ENCODE measurements at regions not wholly inside any gene's neighbourhood (a gene's known extent, or its start where the extent isn't known, plus 50 kb on each side); places are given as distances from the start of the nearest gene placed in this dataset.

DNA sequence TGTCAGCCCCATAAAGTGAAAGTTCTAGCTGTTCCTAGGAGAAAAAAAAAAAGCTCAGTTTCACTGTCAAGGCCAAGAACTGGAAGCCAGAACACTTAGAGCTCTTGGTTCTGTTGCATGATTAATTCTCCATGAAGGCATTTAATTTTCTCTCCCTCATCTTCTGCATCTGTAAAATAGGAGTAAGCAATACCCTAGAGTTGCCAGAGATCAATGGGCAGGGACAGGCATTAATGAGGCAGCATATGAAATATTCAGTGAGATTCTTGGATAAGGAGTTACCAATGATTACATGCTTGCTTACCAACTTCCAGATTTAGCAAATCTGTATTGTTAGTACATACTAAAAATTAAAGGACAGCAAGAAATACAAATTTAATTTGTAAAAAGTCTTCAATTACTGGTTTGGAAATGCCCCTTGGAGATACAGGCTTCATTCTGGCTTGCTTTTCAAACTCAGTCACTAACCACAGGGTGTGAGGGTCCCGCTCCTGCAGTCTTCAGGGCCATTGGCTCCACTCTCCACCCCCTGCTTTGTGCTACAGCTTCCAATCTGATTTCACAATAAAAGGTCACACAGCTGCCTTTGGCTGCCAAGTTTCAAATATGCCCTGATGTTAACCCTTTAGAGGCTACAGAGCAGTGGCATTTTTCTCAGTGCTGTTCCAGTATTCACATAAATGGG, 624.6 kb downstream of the BNC2 start:
- no peak for DNase-seq (ENCODE audit: low spot score)

DNA sequence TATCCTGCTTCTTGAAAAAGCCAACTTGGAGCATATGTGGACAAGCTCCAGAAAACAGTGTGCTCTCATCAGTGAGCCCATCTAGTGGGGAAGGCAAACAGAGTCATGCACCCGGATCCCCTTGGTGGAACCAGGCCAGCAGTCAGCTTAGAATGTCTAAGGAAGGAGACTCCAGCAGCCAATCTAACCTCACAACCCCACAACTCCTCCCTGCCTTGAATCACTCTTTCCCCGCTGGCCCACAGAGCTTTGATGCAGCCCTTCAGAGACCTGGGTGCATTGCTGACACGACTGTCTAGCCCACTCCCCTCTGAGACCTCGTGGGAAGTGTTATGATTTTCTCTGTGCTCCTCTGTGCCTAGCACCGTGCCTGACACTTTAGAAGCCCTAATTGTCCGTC, 623.7 kb downstream of the BNC2 start:
- DNase-seq (ENCODE audit: low spot score): no peak

DNA sequence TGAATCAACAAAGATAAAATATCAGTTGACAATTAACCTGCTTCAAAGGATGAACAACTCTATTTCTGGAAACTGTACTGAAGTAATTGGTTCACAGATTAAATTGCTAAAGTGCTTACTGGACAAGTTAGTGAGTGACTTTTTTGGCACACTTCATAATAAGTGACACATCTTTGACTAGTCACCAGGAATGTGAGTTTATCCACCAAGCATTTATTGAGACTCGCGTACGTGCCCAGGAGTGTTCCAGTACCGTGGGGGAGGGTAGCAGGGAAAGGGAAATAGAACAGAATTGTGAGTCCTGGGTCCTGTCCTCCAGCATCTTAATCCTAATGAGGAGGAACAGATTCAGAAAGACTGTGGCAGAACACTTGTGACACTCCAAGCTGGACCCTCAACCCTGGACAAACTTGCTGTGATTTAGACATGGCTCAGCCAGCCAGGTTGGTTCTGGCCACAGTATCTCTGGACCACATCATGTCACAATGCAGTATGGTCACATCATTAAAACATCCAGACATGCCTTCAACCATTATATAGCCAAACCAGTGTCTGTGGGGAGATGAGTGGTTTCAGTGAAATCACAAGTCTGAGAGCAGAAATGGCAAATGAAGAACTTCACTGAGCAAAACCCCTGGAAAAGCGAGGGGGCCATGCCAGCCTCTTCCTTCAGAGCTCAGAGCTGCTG, 623.1 kb downstream of the BNC2 start:
- DNase-seq (ENCODE audit: low spot score): no peak

DNA sequence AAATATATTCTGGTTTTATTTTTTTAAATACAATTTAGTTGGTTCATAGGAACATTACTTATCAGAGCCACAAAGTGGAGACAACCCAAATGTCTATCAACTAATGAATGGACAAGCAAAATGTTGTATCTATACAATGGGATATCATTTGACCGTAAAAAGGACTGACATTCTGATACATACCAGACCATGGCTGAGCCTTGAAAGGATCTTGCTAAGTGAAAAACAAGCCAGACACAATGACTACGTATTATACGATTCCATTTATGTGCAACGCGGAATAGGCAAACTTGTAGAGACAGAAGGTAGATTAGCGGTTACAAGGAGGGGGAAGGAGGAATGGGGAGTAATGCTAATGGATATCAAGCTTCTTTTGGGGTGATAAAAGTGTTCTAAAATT, 621.6 kb downstream of the BNC2 start:
- DNase-seq (ENCODE audit: low spot score): no peak

DNA sequence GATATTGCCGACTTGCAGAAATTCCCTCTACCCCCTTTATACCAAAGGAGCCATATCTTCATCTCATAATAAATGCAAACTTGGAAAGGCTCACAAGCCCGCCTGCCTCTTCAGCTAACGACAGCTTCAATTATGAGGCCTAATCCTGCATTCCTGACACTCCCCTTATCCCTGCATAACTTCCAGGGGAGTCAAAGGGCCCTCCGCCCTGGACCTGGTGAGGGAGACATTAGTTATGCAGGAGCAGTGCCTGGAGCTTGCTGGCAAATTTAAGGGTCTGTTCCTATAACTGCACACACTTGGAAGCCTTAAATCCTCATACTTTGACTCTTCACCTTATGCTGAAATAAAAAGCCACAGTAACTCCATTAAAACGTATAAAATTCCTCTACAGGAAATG, 617.9 kb downstream of the BNC2 start:
- DNase-seq (ENCODE audit: low spot score): no peak

DNA sequence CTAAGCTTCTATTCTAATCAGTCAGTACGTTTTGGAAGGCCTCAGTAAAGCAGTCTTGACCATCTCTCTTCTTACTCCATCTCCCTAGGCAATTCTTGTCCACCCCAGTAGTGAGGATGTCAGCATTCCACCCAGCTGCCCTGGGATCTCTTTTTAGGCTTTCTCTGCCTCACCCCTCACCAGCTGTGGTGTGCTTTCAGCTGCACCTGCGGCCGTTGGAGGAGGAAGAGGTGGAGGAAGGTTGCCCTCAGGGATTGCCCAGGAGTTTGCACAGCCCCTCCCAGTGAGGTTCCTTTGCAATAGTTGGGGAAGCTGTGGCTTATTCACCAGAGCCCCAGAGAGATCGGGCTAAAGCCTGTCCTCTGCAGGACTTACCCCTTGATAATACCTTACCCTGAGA, 615.8 kb downstream of the BNC2 start:
- no peak for DNase-seq (ENCODE audit: low spot score)

DNA sequence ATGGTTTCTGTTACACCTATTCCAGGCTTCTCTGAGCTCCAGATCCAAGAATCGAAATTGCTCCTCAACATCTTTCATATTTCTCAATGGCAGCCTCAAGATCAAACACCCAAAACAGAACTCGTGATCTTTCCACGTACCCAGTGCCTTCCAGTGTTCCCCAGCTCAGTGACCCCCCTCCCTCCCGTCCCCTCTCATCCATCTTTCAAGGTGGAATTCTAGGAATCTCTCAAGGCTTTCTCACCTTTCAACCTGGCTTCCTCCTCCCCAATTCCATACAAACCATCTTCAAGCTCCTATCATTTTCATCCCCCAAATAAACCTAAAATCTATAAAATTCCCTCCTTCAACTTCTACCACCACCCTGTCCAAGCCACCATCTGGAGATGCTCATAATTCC, 615.3 kb downstream of the BNC2 start:
- no peak for DNase-seq (ENCODE audit: low spot score)

DNA sequence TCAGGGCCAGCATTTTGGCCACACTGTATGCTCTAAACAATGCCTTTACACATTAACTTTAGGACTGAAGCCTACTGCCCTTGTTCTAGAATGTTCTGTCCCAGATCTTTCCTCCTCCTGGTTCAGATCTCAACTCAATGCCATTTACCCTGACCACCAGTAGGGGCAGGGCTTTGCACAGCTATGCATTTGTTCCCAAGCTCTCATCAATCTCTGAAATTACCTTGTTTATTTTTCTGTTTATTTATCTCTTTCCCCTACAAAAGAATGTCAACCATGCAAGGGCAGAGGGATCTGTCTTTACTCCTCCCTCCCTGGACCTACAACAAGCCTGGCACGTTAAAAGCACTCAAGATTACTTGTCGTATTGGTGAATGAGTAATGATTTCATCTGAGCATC, 612.9 kb downstream of the BNC2 start:
- DNase-seq (ENCODE audit: low spot score): no peak

DNA sequence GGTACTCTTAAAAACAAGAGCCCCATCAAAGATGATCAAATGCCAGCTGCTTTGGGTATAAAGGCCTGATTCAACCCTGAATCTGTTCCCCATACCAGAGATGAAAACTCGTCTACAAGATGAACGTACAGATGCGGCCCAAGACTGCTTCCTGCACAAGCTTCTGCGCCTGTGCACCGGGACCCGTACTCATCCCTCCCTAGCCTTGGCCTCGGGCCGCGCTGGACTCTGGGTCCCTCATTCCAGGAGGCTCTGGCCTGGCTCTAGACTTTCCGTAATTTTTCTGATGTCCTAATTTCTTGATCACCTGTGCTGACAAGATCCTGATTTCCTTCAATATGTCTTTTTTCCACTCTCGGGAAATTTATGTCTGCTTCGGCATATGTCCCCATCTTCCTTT, 612.3 kb downstream of the BNC2 start:
- DNase-seq (ENCODE audit: low spot score): no peak

DNA sequence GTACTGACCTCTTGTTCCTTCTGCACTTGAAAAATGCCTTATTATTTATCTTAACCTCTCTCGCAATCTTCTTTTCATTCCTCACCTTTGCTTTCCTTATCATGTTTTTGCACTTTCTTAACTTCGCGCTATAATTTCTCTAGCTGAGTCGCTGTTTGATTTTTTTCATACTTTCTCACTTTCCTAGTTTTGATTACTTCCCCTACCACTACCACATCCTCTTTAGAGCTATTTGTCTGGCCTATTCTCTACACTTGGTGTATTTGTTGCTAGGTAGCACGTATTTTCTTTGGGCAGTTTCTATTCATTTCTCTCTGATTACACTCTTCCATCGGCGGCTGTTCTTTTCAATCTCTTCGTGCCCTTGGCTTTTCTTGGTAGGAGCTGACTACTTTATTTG, 611.8 kb downstream of the BNC2 start:
- no peak for DNase-seq (ENCODE audit: low spot score)

DNA sequence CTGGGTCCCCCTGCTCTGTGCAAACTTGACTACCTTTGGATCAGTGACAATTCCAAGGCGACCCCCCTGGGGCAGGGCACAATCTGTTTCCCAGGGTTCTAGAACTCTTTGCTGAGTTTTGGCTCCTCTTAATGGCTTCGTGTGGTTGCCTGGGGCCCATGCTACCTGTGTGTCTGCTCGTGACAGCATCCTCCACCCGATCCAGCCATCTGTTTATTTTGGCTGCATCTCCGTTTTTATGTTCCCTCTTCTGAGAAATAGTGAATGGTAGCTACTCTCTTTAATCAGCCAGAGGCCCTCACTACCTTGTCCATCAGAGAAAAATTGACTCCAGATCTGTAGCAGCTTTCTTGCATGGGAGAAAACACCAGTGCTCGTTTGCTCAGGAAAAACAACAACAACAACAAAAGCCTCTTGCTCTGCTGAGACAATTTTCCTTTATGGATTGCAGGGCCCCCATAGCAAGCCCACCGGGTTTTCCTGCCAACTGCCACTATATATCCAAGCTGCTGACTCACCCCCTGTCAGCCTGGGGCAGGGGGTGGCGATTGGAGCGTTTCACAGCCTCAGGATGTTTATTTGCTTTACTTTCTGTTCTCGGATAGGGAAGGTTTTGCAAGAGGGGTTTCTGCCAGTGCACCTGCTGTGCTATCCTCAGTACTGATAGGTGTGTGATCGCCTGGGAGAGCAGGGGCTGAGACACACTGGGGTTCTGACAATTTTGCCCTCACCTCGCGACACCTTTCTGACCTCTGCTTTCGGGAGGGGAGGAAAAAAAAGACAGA, 607.8 kb downstream of the BNC2 start:
- no peak for DNase-seq (ENCODE audit: low spot score)

DNA sequence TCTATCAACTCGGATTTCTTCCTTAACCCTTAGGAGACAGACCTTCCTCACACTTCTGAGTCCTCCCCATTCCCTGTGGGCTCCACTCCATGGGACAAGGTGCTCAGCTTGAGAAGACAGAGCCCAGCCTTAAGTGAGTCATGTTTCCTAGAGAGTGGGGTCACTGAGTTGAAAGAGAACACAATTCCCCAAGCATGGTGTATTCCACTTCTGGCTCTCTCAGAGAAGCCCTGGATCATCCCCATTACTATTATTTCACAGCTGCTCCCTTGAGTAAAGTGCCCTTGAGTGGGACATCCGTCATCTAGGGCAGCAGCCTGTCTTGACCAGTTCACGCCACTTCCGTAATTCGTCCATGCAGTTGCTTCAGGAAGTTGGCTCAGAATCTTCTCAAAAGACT, 604.8 kb downstream of the BNC2 start:
- DNase-seq (ENCODE audit: low spot score): no peak

DNA sequence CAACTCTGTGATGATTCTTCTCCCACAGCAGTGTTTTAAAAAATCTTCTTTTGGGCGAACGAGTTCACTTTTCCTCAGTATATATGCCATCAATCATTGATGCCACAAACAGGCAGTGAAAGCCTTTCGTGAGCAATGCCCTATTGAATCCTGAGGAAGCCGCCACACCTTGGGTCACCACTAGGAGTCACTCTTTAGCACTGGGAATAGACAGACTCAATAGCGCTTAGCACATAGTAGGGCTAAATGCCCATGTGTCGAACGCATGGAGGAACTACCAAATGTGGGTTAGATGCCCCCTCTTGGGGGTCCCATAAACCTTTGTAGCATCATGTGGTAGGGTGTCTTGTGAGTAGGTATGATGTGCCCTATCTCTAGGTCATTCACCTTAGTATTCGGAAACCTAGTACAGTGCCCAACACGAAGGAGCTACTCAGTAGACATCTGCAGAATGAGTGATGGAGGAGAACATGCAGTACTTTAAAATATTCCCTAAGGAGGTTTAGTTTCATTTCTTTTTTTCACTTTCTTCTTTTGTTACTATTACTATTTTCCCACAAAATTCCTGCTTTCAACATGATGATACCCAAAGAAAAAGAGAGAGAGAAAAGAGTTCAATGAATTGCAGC, 603.7 kb downstream of the BNC2 start:
- no peak for DNase-seq (ENCODE audit: low spot score)

DNA sequence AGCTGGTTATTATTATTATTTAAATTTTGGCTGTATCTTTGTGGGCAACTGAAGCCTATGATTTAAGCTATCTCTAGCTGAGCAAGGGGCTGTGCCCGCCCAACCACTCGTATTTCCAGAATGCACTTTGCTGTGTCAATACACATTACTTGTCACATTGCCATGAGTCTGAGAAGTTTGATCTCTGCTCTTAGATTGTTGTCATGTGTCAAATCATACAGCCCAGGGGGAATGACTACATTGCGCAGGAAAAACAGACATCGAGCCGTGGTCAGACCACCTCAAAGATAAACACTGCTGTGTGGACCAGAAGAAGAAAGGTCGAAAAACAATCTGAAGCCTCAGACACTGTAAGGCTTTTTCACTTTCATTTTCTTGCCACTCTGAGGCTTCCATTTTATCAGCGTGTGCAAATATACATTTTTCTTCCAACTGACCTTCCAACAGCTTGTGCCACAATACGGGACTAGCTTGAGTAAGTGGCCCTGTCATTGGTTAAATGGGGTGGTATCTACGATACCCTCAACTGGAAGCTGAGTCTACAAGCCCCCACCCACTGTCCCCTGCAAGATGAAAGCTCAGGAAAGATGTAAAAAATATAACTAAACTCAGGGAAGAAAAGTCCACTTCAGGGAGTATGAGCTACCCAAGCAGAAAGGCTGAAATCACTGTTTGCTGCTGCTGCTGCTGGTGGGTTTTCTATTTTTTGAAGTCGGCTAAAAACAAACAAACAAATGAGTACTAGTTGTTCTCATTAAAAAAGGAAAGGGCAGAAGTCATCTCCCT, 603.0 kb downstream of the BNC2 start:
- no peak for DNase-seq (ENCODE audit: low spot score)

DNA sequence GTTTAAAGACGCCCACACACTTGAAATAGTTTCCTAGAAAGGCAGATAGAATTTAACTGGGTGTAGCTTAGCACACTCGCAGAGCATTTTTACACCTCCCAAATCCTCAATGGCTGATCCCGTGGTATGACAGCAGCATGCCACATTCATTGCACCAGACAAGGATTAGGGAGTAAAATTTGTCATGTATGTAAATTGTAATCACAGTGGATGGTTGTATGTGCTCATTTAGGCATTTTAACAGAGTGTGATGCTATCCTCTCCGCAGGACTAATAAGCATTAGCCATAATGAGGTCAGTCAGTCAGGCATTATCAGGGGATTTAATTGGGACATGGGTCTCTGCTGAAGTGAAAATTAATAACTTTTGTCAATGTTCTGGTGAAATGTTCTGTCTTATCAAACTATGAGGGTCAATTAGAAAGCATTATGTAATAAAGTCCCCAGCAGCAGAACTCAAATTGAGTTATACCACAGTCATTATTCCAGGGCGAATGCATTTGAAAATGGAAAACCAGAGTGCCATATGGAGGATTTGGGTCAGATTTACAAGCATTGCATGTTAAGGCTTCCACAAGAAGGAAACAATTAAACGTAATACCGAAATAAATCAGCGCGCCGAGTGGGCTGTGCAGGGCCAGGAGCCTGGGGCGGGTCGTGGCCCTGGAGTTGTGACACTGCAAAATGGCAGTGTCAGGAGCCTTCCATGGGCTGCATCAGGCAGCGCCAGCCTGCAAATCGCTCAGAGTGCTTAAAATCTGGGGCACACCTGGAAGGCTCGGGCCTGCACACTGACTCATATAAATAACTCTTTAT, 602.2 kb downstream of the BNC2 start:
- DNase-seq (ENCODE audit: low spot score): no peak

DNA sequence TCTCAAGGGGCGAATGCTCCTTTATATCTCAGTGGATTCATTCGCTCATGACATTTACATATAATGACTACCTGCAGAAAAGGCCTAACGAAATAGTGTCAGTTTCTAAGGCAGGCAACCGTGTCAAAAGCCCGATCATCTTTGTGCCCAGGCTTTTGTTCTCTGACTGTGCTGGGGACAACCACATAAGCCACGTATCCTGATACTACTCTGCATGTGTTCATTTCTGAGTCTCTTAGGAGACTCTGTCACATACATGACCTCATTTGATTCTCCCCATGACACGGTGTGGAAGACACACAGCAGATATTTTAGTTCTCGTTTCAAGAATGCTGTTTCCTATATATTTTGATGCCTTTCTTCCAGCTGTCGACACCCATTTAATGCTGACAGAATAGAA, 598.5 kb downstream of the BNC2 start:
- DNase-seq (ENCODE audit: low spot score): no peak

DNA sequence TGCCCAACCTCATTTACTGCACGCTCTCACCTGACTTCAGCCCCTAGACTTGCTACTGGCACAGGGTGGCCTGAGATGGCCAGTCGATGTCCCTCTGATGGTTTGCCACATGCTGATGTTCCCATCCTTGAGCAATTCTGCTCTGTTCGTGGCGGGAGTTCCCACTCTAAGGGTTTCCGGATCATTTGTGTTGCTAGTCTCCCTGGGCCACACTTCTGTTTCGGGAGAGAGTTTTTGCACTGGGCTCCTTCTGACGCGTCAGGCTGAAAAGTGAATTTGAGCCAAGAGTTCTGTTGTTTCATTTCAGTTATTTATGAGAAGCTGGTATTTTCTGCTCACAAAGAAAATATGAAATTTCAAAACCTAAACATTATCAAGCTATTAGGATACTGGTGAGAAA, 597.7 kb downstream of the BNC2 start:
- no peak for DNase-seq (ENCODE audit: low spot score)

DNA sequence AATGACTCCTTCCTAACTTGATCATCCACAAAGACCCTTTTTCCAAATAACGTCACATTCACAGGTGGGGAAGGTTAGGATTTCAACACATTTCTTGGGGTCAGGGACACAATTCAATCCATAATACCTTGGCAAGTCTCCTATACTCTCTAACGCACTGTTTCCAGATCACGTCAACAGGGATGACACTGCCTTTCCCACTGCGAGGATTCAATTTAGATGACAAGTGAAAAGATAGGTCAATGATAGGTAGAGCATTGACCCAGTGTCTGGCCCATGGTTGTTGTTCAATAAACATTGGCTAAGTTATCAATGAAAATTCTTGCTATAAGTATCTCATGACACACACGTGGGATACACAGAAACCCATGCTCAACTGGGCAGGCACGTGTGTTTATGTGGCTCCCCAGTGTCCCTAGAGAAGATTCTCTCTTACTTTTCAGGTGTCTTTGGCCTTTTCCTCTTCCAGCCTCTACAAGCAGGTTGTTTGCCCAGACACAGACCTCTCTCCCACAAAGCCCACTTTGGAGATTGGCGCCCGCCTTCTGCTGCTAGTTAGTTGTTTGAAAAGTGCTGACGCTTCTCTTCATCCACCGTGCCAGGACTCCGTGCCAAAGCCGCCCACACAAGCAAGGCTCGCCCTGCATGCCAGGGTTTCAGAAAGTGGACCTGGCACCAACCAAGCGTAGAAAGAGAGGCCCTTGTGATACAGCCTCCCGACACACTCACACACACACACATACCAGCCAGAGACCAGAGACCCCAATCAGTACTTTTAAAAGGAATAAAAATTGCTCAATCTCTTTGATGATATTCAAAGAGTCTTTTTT, 594.5 kb downstream of the BNC2 start:
- peak; percentile 14 for DNase-seq (ENCODE audit: low spot score)

DNA sequence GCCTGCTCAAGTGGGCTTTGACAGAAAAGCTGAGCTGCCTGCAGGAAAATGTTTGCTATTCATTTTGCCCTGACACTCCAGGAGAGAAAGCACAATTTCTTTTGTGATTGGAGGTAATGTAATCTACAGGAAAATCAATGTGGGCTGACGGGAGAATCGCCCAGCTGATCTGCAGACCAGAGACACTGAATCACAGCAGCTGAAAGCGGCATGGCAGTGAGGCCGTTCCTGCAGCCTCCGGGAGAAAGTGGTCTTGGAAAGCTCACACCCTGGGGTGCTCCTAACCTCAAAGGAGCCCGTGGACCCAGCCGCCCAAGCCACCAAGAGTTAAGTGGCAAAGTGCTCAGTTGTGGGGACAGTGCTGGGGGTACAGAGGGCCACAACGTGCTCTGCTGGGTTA, 593.6 kb downstream of the BNC2 start:
- DNase-seq (ENCODE audit: low spot score): no peak

DNA sequence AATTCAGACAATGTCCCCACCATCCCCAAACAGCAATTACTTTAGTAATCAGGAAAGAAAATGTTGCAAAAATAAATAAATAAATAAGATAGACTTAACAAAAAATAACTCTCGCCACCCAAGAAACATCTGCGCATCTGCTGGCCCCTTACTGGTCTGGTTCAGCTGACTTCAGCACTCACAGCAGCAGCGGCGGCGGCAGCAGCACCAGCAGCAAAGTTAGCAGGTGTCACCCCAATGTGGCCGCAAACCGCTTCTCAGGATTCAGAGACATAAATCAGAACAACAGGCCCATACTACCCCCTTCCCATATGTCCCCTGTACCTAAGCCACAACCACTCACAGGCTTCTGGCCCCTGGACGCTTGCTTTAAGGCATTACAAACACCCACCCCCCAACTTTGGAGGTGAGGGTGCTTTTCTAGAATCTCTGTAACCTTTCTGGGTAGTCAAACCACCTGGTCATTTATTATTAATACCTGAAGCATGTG, 593.0 kb downstream of the BNC2 start:
- DNase-seq (ENCODE audit: low spot score): no peak
